Suprapubic skin (tissue), 3 donors: ENCODE measurements at regions not wholly inside any gene's neighbourhood (a gene's known extent, or its start where the extent isn't known, plus 50 kb on each side); places are given as distances from the start of the nearest gene placed in this dataset.

Experiments used
- POLR2A ChIP-seq, 2 donors: fragments of 450-650 bp; IDR thresholded peaks; one replicate each; pipeline ENCODE4 v1.6.1; 2017; ENCODE audit warnings: antibody characterized with exemption in 2 of 2, mild to moderate bottlenecking in 2 of 2, moderate library complexity in 2 of 2
- TF ChIP-seq, protein P1 (sequence below), 2 donors: fragments of 200-600 bp in 1 of 2; fragments of 450-650 bp in 1 of 2; sonication (generic) in 1 of 2; IDR thresholded peaks; one replicate each; pipeline ENCODE4 v1.5.1; 2016 to 2019; ENCODE audit warnings: antibody characterized with exemption in 2 of 2, mild to moderate bottlenecking in 1 of 2, moderate library complexity in 1 of 2

DNA sequence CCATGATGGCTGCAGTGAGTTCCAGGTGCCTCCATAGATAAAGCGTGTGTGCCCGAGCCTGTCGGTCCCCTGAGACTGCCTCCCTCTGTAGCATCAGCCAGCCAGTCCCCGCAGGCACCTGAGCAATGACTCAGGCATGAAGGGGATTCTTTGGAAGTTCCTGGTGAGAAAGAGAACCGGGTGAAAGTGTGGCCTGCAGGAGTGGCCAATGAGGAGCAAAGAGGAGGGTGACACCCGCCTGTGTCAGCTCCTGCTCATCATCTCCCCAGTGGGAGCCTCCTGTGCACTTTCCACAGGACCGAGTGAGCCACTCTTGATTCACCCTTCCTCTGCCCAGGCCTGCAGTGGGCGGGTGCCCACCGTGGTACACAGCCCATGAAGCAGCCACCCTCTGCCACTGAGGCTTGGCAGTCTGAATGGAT lies 71.2 kb upstream of the PTPN1 start:
- TF ChIP-seq, protein P1, sequence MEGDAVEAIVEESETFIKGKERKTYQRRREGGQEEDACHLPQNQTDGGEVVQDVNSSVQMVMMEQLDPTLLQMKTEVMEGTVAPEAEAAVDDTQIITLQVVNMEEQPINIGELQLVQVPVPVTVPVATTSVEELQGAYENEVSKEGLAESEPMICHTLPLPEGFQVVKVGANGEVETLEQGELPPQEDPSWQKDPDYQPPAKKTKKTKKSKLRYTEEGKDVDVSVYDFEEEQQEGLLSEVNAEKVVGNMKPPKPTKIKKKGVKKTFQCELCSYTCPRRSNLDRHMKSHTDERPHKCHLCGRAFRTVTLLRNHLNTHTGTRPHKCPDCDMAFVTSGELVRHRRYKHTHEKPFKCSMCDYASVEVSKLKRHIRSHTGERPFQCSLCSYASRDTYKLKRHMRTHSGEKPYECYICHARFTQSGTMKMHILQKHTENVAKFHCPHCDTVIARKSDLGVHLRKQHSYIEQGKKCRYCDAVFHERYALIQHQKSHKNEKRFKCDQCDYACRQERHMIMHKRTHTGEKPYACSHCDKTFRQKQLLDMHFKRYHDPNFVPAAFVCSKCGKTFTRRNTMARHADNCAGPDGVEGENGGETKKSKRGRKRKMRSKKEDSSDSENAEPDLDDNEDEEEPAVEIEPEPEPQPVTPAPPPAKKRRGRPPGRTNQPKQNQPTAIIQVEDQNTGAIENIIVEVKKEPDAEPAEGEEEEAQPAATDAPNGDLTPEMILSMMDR (IDR thresholded peaks at IDR 0.05) = no peak
- TF ChIP-seq POLR2A (IDR thresholded peaks at IDR 0.05) = no peak
